HG03135 (cell line): ENCODE measurements at regions not wholly inside any gene's neighbourhood (a gene's known extent, or its start where the extent isn't known, plus 50 kb on each side); places are given as distances from the start of the nearest gene placed in this dataset.
"Not testable (repeated sequence)": the region's sequence is repeated elsewhere in the genome, so short reads cannot be mapped to it uniquely, and the experiment has no call there.

Experiments used
- ATAC-seq: cut with Tn5 transposase; IDR thresholded peaks from one replicate; pipeline ENCODE4 v1.9.1; 2021; ENCODE audit warnings: mild to moderate bottlenecking, moderate library complexity; ENCODE audit not compliant: unreplicated experiment

DNA sequence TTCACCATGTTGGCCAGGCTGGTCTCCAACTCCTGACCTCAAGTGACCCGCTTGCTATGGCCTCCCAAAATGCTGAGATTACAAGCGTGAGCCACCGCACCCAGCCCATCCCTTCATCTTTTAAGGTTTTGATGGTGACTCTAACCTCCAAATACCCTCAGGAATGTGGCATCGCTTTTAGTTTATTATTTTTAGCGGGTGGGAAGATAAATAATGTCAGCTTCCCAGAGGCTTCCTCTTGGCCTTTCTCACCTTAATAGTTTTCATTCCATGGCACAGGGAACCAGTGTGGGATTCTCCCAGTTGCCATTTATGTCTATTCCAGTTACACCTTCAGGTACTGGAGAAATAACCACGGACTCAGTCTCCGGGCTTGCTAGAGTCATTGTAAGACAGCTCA, 92.1 kb upstream of the LRRN2 start:
- no peak for ATAC-seq

DNA sequence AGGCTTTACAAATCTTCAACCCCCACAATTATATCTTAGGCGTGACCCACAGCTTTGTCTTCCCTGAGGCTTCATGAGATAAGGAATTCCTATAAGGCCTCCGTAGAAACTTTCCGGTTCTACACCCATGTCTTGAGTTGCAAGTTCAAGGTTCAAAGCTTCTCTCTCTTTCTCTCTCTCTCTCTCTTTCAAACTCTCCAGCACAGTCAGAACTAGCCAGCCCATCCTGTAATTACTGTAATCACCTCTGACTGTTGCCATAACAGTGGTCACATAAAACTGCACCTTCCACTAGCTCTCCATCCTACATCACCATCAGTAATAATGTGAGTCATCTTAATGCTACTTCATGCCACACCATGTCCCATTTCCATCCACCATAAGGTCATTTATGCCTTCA, 90.0 kb upstream of the NFASC start:
- no peak for ATAC-seq

DNA sequence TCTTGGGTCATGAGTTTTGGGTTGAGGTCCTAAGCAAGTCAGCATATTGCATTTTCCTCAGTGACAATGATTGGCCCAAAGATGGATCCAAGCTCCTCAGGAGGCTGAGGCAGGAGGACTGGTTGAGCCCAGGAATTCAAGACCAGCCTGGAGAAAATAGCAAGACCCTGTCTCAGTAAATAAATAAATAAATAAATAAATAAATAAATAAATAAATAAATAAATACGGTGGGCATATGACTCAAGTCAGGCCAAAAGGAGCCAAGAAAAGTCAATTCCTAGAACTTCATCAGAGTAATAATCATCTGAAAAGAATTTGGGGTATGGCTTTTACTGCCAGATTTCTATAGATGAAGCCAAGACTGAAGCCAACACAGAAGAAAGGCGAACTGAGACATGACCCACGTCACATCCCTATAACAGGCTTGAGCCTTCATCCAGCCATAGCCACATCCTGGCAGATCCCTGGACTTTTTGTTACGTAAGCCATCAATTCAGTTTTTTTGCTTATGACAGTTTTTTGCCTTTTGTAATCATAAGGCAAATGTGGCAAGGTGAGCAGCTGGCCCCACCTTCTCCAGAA, 88.5 kb upstream of the NFASC start:
- ATAC-seq, result no peak

DNA sequence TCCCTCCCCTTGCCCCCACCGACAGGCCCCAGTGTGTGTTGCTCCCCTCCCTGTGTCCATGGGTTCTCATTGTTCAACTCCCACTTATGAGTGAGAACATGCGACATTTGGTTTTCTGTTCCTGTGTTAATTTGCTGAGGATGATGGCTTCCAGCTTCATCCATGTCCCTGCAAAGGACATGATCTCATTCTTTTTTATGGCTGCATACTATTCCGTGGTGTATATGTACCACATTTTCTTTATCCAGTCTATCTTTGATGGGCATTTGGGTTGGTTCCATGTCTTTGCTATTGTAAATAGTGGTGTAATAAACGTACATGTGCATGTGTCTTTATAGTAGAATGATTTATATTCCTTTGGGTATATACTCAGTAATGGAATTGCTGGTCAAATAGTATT, 85.6 kb upstream of the NFASC start:
- ATAC-seq, result not testable (repeated sequence)

DNA sequence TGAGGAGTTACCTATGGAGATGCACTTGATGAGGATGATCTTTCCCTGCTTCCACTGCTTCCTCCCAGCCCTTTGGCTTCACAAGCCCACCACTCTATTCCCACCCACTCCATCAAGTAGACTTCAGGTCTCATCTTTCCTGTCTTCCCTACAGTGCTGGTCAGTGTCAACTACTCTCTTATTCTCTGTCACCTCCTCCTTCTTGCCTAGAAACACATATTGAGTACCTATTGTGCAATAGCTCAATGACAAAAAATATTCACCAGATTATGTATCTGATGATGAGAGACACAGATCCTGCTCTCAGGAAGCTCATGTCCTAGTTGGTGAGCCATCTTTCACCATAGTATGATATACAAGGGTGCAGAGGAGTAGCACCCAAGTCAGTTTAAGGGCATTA, 82.2 kb upstream of the NFASC start:
- no peak for ATAC-seq

DNA sequence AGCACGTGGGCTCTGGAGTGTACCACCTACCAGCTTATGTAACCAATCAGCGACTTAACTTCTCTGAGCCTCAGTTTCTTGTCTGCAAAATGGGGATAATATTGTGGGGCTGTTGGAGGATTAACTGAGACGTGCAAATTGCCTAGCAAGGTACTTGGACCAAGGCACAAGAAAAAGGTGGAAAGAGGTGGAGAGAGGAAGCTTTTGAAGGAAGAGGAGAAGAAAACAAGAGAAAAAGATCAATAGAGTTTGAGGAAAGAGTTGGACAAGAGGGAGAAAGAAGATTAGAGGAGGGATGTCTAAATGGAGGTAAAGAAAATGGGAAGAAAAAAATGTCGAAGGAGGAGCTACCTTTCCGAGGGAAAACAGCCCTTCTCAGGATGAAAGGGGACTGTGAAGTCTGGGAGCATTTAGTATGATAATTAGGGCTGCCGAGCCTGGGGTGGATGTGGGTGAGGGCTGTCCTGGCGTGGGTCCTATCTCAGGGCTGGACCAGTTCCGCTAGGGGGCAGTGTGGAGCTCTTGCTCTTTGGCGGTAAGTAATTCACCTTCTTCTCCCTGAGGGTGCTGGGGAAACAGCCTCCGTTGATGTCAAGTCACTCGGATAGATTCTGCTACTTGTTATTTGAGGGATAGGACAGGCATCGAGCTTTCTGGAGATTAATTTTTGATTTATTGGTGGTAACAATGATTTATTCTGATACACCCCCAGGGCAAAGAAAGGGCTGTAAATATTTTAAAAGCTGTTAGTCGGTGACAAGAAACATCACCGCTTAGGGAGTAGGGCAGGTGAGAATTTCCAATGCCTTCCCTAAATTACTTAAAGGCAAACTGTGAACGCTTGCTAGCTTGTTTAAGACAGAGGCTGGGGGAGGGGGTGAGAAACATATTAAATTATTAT, 79.0 kb upstream of the NFASC start:
- ATAC-seq, result no peak

DNA sequence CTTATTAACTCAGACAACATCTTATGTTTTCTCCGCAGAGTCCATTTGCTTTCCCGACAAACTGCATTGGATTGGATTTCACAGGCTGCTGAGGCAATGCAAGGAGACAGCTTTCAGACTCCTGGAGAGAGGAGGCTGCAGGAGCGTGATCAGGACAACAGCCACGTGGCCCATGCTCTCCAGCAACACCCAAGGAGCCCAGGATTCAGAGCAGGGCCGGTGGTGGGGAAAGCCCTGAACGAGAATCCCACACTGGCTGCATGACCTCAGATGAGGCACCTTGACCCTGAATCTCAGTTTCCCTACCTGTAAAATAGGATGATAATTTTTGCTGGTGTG, 78.3 kb upstream of the NFASC start:
- ATAC-seq, result no peak

DNA sequence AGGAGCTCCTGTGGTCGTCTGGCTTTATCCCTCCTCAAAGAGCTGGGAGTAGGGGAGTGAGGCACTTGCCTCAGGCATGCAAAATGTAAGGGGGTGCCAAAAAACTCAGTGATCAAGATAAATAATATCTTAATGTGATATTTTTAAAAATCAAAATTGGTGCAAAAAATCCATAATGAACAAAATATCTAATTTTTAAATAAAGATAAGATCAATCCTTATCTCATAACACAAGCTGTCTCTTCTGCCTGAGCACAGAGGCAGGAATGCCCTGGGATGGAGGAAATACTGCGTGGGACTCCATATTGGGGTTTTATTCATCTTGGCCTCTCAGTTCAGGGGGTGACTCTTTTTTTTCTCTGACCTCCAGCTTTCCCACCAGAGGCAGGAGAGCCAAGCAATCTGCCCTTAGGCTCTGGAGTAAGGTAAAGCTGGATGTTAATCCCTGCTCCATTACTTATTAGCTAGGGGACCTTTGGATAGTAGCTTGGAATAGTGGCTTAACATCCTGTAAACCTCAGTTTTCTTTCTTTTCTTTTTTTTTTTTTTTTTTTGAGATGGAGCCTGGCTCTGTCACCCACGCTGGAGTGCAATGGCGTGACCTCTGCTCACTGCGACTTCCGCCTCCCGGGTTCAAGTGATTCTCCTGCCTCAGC, 77.3 kb upstream of the NFASC start:
- ATAC-seq, result no peak

DNA sequence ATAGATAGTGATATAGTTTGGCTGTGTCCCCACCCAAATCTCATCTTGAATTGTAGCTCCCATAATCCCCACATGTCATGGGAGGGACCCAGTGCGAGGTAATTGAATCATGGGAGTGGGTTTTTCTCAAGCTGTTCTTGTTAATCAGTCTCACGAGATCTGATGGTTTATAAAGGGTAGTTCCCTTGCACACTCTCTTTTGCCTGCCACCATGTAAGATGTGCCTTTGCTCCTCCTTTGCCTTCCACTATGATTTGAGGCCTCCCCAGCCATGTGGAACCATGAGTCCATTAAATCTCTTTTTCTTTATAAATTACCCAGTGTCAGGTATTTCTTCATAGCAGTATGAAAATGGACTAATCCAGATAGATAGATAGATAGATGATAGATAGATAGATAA, 73.8 kb upstream of the NFASC start:
- ATAC-seq, result not testable (repeated sequence)

DNA sequence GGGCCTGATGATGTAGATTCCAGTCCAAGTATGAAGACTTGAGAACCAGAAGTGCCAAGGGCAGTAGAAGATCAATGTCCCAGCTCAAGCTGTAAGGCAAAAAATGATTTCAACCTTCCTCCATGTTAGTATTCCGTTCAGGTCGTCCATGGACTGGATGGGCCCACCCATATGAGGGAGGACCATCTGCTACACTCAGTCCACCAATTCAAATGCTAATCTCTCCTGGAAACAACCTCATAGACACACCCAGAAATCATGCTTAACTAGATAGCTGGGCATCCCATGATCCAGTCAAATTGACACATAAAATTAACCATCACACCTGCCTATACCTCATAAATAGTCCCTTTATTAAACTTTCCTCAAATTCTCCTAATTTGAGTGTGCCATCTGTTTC, 73.3 kb upstream of the NFASC start:
- no peak for ATAC-seq

DNA sequence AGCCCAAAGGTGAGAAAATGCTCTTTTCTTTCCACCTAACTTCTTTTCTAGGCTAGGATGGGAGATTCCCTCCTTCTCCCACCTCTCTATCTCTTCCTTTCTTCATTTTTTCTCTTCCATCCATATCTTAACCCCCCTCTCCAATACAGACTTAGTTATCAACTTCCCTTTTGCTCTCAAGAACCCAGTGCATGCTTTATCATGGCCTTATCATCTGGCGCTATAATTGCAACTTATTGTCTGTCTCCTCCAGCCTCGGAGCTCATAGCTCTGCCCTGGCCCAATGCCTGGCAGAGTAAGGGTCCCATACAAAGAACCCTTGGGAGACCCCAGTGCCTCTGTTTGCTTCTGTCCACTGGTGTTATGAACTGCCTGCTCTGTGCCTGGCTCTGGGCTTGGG, 71.0 kb upstream of the NFASC start:
- ATAC-seq, result no peak

DNA sequence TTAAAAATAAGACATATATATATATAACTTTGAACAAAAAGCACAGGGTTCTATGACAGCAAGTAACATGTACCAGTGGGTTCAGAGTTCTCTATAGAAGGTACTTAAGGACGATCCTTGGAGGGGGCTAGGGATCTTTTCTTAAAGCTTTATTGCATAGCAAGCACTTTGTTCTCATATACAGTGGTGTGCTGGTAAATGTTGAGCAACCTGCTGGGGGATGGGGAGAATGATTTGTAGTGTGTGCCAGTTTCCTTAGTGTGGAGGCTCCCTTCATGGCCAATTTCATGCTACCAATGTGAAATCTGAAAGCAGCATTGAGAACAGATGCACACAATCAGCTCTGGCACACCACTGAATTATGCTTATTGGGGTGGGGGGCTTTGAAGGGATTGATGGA, 69.5 kb upstream of the NFASC start:
- ATAC-seq, result no peak

DNA sequence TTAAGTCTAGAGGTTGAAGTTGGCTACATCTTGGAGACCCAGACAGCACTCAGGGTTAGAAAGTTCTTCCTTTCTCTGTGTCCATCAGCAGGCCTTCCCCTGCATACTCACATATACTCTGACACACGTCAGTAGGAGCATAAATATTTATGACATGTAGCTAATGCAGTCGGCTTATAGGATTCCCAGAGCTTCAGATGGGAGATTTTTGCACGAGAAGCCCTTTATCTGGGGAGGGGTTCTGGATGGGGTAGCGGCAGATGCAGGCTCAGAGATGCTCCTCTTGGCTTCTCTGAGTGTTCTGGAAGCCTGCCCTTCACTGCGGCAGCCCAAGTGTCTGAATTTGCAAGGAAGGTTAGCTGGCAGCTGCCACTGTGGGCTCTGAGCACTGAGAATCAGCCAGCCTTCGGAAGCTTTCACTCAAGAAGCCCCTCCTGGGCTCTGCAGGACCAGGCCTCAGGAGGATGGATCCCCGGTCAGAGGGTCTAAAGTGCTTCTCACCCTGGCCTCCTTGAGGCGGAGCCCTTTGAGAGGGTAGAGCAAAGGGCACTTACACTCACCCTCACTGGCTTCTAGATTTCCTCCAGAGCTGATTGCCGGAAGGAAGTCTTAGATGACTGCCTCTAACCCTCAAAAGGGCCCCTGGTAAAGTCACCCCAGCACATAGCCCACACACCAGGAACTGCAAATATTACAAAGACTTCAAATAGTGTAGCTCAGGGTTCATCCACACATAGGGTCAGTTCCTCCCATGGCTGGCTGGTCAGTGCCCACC, 68.1 kb upstream of the NFASC start:
- no peak for ATAC-seq

DNA sequence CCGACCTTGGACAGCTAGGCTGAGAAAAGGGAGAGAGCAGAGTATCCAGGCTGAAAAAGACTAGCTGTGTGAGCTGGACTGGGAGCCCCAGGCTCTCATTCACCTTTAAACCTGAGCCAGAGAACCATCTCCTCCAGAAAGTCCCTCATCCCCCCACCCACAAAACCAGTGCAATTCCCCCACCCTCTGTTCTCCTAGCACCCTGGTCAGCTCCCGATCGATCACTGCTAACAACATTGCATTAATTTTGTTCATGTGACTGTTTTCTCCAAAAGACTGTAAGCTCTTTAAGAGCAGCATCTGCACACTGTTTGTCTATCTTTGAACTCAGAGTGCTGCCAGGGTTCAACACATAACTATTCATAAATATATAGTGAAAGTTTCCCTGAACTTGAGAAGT, 67.1 kb upstream of the NFASC start:
- no peak for ATAC-seq

DNA sequence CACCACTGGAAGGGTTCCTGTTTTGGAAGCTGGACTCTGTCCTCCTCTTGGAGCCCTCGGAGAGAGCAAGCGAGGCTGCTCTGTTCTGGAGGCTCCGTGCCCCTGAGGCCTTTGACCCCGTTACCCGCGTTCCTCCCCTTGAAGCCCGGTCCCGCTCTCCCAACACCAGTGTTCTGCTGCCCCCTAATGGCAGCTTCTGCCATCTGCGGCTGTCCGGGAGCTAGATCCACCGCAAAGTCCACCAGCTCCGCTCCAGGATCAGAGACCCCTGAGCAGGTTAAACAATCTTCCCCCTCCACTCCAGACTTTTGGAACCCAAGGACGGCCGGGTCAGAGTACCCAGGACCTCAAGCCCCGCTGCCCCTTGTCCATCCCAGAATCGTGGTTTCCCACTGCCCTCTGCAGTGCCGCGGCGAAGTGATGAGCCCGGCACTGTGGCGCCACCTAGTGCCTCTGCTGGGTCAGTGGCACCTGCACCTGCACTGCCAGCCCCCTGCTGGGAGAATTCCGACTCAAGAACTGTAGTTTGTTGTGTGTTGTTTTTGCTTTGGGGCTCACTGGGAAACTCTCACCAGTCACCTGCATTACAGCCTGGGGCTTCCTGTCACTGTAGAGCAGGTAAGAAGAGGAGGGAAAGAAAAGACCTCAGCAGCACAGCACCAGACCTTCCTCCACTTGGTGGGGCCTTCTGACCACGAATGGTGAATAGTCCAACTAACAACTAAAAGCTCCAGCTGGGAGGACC, 63.5 kb upstream of the NFASC start:
- ATAC-seq, result peak; percentile 89

DNA sequence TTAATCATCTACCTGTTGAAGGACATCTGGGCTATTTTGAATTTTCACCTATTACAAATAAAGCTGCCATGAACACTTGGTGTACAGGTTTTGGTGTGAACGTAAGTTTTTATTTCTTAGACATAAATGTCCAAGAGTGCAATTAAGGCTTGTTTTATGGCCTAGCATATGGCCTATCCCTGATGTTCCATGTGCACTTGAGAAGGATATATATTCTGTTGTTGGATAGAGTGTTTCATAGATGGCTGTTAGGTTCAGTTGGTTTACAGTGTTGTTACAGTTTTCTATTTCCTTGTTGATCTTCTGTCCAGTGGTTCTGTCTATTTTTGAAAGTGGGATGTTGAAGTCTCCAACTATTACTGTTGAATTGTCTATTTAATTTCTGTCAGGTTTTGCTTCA, 61.2 kb upstream of the NFASC start:
- ATAC-seq, result no peak

DNA sequence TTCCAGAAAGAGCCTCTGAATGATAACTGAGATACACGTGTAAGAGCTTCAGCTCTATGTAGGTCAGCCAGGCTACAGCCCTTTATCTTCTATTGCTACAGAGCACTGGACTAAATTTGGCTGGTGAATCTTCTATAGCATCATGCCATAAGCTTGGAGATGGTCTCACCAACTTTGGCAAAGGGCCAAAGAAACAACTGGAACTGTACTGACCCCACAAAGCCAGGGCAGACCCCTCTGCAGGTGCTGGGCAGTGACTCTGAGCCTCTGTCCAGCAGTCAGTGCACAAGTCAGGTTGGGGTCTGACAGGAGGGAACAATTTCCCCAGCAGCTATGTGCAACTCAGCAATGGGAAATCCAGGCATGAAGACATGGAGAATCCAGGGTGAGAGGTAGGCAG, 57.8 kb upstream of the NFASC start:
- ATAC-seq, result no peak

DNA sequence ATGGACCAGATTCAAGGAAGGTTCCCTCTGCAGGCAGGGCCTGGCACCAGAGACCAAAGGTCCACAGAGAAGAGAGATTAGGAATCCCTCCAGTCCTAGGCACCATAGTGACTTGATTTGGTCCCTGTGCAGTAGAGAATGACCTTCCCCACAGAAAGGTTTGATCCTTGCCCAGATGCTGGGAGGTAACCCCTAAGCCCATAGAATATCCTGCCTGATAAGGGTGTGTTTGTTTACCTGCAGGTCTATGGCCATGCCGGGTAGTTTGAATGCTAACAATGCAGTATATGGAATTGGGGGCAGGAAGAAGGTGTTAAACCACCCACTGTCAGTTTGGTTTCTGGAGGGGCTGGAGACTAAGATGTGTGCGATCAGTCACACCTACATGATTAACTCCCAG, 57.1 kb upstream of the NFASC start:
- ATAC-seq, result no peak

DNA sequence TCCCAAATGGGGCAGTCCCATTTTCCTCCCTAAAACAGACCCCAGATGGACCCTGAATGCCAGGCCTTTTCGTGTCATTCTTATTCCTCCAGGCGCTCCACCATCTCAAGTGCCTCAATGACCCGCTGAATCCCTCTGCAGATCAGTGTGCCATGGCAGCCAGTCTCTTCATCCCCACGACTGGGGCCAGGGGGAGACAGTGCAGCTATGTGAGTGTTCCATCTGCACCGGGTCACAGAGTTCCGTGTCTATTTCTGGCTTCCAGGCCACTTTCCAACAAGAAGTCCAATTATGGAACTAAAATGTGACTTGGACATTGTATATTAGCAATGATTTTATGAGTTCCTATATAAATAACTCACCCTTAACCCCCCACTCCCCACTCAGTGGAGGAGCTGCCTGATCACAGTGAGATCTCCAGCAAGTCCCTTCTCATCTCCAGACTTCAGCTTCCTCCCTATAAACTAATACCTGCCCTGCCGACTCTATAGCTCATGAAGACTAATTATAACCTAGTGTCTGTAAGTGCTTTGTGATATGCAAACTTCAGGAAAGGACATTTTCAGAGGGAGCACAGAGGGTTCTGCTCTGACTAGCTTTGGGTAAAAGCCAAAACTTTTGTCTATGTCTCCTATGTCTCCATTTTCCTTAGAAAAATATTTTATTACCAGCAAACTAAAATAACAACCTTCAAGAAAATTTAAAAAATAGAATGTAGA, 56.3 kb upstream of the NFASC start:
- ATAC-seq, result no peak

DNA sequence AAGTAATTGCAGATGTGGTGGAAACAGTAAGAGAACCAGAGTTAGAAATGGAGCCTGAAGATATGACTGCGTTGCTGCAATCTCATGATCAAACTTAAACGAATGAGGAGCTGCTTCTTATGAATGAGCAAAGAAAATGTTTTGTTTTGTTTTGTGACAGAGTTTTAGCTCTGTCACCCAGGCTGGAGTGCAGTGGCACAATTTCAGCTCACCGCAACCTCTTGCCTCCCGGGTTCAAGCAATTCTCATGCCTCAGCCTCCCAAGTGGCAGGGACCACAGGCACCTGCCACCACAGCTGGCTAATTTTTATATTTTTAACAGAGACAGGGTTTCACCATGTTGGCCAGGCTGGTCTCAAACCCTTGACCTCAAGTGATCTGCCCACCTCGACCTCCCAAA, 53.3 kb upstream of the NFASC start:
- ATAC-seq, result no peak
